Cardiac fibroblast (primary cell): ENCODE measurements at regions not wholly inside any gene's neighbourhood (a gene's known extent, or its start where the extent isn't known, plus 50 kb on each side); places are given as distances from the start of the nearest gene placed in this dataset.

ENCODE experiments used
- DNase-seq, 2 donors: peaks; one replicate each; pipeline versions ENCODE4 v3.0.0 to v3.0.0-alpha.2; 2010; ENCODE audit warnings: low read depth in 2 of 2
- H3K4me3 ChIP-seq, 2 donors: replicated peaks in 1 of 2; 1 replicate in 1 of 2; 2 replicates in 1 of 2; pipeline ENCODE4 v1.5.1; 2011; ENCODE audit warnings: low read depth in 2 of 2, low read length in 2 of 2, mild to moderate bottlenecking in 2 of 2, moderate library complexity in 1 of 2
- TF ChIP-seq, protein P1 (sequence below): IDR thresholded peaks from one replicate; pipeline ENCODE4 v1.5.1; 2011; ENCODE audit warnings: low read depth, mild to moderate bottlenecking, low read length, inconsistent platforms

DNA sequence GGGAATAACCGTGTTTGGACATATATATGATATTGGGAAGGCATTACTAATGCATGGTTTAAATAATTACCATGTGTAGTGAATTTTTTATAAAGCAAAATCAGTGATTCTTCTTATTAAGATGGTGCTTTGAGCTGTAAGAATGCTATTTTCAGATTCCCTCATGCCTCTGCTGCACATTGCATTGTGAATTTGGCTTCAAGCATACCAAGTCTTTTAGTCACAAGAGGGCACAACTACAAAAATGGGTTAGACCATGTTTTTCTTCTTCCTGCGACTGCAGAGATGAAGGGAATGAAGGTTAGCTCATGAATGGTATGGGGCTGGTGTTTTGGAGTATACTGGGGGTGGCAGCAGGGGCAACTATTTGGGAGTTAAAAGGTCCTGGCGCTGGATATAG, 320.1 kb downstream of the SLC4A3 start:
- DNase-seq: no peak
- no peak overlapping the region for H3K4me3 ChIP-seq
- TF ChIP-seq, protein P1, sequence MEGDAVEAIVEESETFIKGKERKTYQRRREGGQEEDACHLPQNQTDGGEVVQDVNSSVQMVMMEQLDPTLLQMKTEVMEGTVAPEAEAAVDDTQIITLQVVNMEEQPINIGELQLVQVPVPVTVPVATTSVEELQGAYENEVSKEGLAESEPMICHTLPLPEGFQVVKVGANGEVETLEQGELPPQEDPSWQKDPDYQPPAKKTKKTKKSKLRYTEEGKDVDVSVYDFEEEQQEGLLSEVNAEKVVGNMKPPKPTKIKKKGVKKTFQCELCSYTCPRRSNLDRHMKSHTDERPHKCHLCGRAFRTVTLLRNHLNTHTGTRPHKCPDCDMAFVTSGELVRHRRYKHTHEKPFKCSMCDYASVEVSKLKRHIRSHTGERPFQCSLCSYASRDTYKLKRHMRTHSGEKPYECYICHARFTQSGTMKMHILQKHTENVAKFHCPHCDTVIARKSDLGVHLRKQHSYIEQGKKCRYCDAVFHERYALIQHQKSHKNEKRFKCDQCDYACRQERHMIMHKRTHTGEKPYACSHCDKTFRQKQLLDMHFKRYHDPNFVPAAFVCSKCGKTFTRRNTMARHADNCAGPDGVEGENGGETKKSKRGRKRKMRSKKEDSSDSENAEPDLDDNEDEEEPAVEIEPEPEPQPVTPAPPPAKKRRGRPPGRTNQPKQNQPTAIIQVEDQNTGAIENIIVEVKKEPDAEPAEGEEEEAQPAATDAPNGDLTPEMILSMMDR: no peak

GRCh38 chr2:219949053-219949452, 321.6 kb downstream of the SLC4A3 start:
- TF ChIP-seq, protein P1: no peak
- DNase-seq: no peak
- no peak overlapping the region for H3K4me3 ChIP-seq

DNA sequence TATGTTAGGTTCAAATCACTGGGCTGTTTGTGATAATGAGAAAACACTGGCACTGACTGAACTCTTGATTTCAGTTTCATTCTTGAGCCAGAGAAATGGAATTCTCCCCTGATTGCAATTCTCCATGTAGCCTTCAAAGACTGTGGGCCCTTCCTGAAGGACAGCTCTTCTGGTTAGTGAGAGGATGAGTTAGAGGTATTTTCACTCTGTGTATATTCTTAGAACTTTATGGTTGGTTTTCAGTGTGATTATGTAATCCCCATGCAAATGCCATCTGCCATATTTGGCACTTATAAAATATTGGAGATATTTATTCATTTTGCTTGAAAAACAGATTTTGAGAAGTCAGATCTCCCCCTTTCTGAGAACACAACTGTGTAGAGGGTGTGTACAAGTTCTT, 323.7 kb downstream of the SLC4A3 start:
- no peak overlapping the region for H3K4me3 ChIP-seq
- no peak for DNase-seq

DNA sequence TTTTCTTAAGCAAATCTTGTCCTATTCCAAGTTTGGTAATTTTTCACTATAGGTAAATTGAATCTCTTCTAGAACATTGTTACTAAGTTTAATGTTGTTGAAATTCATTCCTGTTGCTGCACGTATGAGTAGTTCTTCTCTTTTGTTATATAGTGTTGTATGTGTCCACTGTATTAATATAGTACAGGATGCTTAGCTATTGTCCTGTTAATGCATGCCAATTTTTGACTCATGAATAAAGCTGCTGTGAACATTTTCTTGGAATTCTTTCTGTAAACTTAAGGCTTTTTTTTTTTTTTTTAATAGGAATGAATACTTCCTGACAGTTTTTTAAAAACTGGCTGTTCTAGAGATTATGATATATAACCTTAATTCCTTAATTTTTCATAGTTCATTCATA, 326.9 kb downstream of the SLC4A3 start:
- H3K4me3 ChIP-seq: no peak overlapping the region
- TF ChIP-seq, protein P1: no peak
- DNase-seq: no peak

More for the DNA sequence above, 323.7 kb downstream of the SLC4A3 start:
- TF ChIP-seq, protein P1: no peak

- TF ChIP-seq, protein P1: no peak
- no peak for DNase-seq
- no peak overlapping the region for H3K4me3 ChIP-seq
These were observed 330.4 kb downstream of the SLC4A3 start for GRCh38 chr2:219957820-219958219.

DNA sequence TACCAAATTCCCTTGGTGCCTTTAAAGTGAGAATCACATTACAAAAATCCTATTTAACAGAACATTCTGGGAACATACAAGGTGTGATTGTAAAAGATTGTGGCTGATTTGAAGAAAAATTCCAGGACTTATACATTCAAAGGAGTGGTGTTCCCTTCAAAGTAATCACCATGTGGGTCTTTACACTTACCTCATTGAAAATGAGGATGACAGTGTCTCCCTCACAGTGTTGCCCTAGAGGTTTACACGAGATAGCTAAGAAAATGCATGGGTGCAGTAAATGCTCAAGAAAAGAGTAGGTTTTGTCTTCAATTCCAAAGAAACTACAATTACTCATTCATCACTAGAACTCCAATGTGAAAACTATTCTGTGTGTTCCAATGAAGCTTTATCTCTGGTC, 331.5 kb downstream of the SLC4A3 start:
- no peak for DNase-seq
- H3K4me3 ChIP-seq: no peak overlapping the region
- TF ChIP-seq, protein P1: no peak

- no peak overlapping the region for H3K4me3 ChIP-seq
- TF ChIP-seq, protein P1: no peak
- DNase-seq: no peak
These were observed 332.0 kb downstream of the SLC4A3 start for GRCh38 chr2:219959471-219959870.
